Stimulated activated effector memory CD8-positive, alpha-beta T cell treated with anti-CD3 and anti-CD28 coated beads, Interleukin-12 subunit alpha, Interleukin-12 subunit beta, amount 100 ng/mL, for 72 hours (primary cell): ENCODE measurements at regions not wholly inside any gene's neighbourhood (a gene's known extent, or its start where the extent isn't known, plus 50 kb on each side); places are given as distances from the start of the nearest gene placed in this dataset.

Experiments used
- ATAC-seq: fragments of 150-1000 bp; cut with Tn5 transposase; 2 replicates; pipeline ENCODE4 v1.10.0; 2021
- DNase-seq, 2 donors: peaks; one replicate each; pipeline ENCODE4 v3.0.0; 2021 to 2022; ENCODE audit warnings: low spot score in 2 of 2
- H3K27ac Mint-ChIP-seq: one replicate; pipeline ENCODE4 v1.8.0; 2022; ENCODE audit warnings: mild to moderate bottlenecking, mixed read lengths
- H3K36me3 Mint-ChIP-seq: one replicate; pipeline ENCODE4 v1.8.0; 2022; ENCODE audit warnings: mild to moderate bottlenecking, mixed read lengths
- H3K4me1 Mint-ChIP-seq: one replicate; pipeline ENCODE4 v1.8.0; 2022; ENCODE audit warnings: mixed read lengths
- H3K4me3 Mint-ChIP-seq: one replicate; pipeline ENCODE4 v1.8.0; 2022; ENCODE audit warnings: mild to moderate bottlenecking, mixed read lengths
- H3K9me3 Mint-ChIP-seq: one replicate; pipeline ENCODE4 v1.8.0; 2022; ENCODE audit warnings: mixed read lengths

DNA sequence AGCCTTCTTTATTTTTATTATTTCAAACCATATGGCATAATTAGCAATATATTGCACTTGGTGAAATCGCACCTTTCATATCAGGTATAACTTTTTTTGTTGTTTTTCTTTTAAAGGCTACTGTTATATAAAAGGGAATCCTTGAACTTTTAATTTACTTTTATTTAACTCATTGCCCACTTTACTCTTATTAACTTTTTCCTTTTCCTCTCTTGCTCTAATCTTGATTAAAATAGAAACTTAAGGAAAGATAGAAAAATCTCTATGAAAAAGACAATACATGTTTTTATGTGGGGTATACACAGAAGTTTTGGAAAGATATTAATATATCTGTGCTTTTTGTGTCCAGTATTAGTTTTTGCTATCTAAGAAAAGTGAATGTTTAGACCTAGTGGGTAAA, 805.8 kb downstream of the USP25 start:
- no peaks in the 10 kb centered on the region for H3K36me3 Mint-ChIP-seq
- peaks cover 6% of the 10 kb centered on the region for H3K9me3 Mint-ChIP-seq
- no peak for ATAC-seq
- no peak overlapping the region for H3K27ac Mint-ChIP-seq
- DNase-seq = no peak
- no peak overlapping the region for H3K4me3 Mint-ChIP-seq
- no peaks in the 10 kb centered on the region for H3K4me1 Mint-ChIP-seq

DNA sequence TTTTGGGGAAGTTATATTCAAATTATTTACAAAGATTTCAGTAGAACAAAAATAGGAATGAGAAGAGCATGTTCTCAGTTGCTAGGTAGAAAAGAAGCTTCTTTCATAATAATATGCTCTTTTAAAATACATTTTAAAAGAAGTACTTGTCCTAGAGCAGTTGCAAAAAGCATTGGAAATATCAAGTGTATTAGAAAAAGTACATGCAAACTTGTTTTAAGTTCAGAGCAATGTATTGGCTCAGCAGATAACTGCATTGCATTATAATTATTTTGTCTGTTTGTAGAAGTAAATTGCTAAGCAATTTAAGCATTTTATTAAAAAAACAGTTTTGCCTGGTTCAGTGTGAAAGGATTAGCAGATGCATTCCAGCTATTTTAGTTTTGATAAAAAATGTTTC, 806.4 kb downstream of the USP25 start:
- Mint-ChIP-seq H3K4me1 (no peaks in the 10 kb centered on the region), H3K36me3 (no peaks in the 10 kb centered on the region), H3K4me3 (no peak overlapping the region), H3K9me3 (peaks cover 4% of the 10 kb centered on the region), H3K27ac (no peak overlapping the region)
- no peak for ATAC-seq
- DNase-seq = no peak

DNA sequence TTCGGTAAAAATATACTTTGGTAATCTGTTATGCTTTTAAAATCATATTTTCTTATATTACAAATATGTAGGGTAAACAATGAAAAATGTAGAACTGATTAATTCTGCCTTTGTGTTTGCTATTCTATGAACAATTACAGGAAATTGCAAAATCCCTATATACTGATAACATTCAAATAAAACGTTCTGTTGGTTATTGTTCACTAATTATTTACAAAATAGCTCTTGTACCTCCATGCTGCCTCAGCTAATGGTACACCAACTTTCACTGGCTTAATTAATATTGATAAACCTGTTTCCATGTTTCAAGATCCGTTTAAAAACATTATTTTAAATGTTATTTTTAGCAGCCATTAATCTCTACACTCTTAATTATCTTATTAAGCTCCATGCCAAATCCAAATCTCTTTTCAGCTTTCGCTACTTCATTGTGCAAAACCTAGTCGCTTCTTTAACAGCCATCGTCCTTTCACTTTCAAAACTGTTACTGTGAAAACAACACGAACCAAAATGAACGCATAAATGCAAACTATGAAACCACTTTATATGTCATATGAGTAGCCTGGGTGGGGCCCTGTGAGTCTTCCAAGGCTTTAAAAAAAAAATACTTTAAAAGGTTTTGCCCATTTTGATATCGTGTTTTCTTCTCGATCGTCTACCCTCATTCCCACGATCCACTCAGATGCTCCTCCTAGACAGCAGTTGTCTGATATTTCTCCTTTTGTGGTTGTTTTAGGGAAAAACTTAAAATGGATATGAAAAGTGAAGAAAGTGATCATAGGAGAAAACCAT, 807.1 kb downstream of the USP25 start:
- no peaks in the 10 kb centered on the region for H3K4me1 Mint-ChIP-seq
- H3K4me3 Mint-ChIP-seq = no peak overlapping the region
- no peaks in the 10 kb centered on the region for H3K36me3 Mint-ChIP-seq
- ATAC-seq = no peak
- H3K27ac Mint-ChIP-seq = no peak overlapping the region
- peaks cover 4% of the 10 kb centered on the region for H3K9me3 Mint-ChIP-seq
- DNase-seq = no peak

DNA sequence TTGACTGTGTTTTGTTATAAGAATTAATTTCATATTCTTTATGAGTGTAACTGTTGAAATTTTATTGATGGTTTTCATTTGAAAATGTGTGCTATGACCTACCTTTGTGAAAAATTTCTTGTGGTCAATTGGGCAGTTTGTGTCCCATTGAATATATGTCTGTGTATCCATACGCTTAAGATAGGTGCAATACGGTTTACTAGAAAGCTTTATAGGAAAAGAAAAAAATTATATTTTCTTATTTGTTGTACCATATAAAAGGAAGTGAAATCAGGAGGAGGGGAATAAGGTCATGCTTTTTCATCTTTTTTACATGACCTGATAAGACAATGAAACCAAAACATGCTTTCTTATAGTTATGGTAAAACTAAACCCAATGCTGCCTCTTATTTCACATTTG, 807.7 kb downstream of the USP25 start:
- H3K27ac Mint-ChIP-seq = no peak overlapping the region

DNA sequence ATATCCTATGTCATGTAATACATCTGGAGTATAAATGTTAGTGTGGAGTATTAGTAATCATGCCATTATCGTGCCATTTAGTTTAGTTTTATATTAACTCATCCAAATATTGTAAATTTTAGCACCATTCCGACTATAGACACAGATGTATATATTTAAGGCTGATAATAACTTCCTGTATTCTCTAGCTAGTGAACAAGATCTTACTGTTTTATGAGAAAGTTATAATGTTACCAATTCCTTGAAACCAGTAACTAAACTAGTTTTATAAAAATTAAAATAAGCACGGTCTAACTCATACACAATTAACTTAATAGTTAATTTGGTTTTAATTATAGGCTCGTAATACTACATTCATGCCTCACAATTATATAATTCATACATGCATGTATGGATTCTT, 808.6 kb downstream of the USP25 start:
- Mint-ChIP-seq H3K9me3 (peaks cover 11% of the 10 kb centered on the region), H3K4me3 (no peak overlapping the region), H3K4me1 (no peaks in the 10 kb centered on the region), H3K27ac (no peak overlapping the region), H3K36me3 (no peaks in the 10 kb centered on the region)
- ATAC-seq = no peak
- DNase-seq = no peak

More for the DNA sequence above, 807.7 kb downstream of the USP25 start:
- Mint-ChIP-seq H3K4me1 (no peaks in the 10 kb centered on the region), H3K9me3 (peaks cover 9% of the 10 kb centered on the region), H3K36me3 (no peaks in the 10 kb centered on the region), H3K4me3 (no peak overlapping the region)
- DNase-seq (no peak), ATAC-seq (no peak)

DNA sequence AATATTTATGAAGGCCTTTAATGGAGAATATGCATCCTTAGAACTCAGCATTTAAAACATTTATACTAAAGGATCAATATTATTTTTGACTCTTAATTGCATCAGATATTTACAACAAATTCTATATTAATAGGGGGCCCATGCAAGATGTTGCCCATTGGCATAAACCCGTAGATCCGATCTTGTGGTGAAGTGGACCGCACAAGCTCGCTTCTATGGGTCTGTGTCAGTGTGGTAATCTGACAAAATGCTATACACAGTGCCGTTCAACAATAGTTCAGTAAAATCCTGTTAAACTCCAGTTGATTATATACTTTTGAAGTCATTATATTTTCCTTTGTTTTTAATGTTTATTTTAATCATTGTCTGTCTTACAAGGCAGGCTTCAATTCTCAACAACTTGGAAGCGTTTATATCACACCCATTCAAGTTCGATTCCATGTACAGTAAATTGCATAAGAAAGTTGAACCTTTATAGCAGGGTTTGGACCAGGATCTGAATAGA, 809.2 kb downstream of the USP25 start:
- Mint-ChIP-seq H3K27ac (no peak overlapping the region), H3K9me3 (peaks cover 13% of the 10 kb centered on the region), H3K36me3 (no peaks in the 10 kb centered on the region), H3K4me3 (no peak overlapping the region), H3K4me1 (no peaks in the 10 kb centered on the region)
- DNase-seq (no peak), ATAC-seq (no peak)

DNA sequence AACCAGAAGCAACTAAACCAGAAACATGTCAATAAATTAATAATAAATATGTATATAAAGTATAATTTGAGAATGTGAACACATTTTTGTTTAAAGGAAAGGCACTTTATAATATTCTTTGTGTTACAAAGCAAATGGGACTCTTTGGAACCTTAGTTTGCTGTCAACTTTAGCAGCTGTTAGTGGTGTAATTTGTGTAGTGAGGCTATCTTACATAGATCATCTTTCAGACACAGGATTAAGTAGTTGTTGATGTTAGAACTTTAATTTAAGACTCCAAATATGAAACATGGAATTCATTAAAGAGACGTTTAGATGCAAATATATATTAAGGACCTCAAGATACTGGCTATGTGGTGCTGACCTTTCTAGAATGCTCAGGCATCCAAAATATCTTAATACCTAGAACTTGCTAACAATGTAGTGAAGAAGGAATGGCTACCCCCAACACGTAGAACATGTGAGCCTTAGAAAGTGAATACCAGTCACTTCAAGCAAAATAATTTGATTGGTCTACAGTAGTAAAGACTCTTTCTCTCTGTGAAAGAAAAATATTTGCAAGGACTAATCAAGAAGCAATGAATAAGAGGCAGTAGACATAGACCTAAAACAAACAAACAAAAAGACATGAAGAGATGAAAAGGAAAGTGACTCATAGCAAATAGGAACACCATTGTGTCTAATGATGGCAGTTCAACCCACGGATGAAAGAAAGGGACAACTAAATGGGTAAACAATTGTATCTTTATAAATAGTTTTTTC, 811.4 kb downstream of the USP25 start:
- no peak overlapping the region for H3K4me3 Mint-ChIP-seq
- no peaks in the 10 kb centered on the region for H3K4me1 Mint-ChIP-seq
- DNase-seq (no peak), ATAC-seq (no peak)
- no peaks in the 10 kb centered on the region for H3K36me3 Mint-ChIP-seq
- H3K27ac Mint-ChIP-seq = no peak overlapping the region
- peaks cover 16% of the 10 kb centered on the region for H3K9me3 Mint-ChIP-seq

DNA sequence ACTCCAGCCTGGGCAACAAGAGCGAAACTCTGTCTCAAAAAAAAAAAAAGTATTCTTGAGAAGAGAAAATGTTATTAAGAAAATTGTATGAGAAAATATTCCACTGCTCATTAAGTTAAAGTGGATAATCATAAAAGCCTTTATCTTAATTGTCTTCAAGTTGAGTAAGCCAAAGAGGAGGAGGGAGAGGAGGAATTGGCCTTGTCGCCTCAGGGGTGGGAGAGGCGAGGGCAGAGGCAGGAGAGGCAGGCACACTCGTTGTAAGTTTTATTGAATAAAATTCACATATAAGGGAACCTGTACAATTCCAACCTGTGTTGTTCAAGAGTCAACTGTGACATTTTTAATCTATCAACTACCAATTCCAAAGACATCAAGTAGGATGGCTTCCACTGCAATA, 820.3 kb downstream of the USP25 start:
- no peaks in the 10 kb centered on the region for H3K36me3 Mint-ChIP-seq
- ATAC-seq = no peak
- peaks cover 6% of the 10 kb centered on the region for H3K9me3 Mint-ChIP-seq
- no peak for DNase-seq
- H3K4me1 Mint-ChIP-seq = no peaks in the 10 kb centered on the region
- no peak overlapping the region for H3K4me3 Mint-ChIP-seq
- no peak overlapping the region for H3K27ac Mint-ChIP-seq

DNA sequence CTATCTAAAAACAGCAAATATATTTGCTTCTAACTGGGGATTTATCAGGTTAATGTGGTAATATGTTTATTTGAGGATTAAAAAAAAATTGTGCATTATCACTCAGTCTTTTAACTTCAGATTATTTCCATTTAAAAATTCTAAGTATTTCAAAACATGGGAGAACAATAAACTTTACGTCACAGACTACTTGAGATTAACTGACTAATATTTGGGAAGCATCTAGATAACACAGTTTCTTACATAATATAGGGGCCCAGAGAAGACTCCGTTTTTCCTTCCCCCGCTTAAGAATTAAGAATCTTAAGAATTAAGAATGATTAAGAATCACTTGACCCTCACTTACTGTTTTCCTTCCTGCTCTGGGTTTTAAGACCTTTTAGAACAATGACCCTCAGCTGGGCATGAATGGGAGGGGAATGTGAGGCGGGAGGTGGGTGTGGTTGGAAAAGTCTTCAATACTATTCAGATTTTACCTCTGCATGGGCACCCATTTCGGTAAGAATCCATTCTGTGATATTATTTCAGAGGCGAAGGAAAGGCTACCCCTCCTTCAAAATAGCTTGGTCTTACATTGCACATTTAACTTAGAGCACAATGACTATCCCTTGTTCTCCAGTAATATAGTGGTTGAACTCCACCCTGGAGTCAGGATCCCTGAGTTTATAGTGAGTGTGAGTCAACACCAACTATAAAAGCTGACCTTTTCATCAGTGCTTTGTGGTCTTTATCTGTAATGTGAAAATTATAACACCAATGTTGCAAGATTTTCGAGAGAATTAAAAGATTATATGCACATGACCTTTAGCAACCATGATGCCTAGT, 821.3 kb downstream of the USP25 start:
- no peaks in the 10 kb centered on the region for H3K36me3 Mint-ChIP-seq
- H3K27ac Mint-ChIP-seq = no peak overlapping the region
- H3K4me3 Mint-ChIP-seq = no peak overlapping the region
- DNase-seq = no peak
- H3K4me1 Mint-ChIP-seq = no peaks in the 10 kb centered on the region
- peaks cover 6% of the 10 kb centered on the region for H3K9me3 Mint-ChIP-seq
- ATAC-seq = no peak

DNA sequence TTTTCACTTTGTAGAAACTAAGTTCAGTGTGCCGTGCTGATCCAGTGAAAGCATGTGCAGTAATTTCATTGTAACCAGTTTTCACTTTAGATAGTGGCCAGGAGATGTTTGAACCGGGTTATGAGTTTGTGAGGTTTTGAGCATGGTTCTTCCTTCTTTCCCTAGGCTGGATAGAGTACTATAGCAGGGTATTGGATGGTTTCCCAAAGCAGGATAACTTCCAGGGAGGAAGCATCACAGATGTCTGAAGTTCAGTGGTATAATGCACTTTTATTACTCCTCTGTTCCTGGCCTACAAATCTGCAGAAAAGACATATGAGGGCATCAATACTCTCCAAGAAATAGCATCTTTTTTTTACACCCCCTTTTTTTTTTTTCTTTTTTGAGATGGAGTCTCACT, 823.1 kb downstream of the USP25 start:
- no peak for DNase-seq
- H3K27ac Mint-ChIP-seq = no peak overlapping the region
- H3K4me3 Mint-ChIP-seq = no peak overlapping the region
- ATAC-seq = no peak
- no peaks in the 10 kb centered on the region for H3K36me3 Mint-ChIP-seq
- H3K4me1 Mint-ChIP-seq = no peaks in the 10 kb centered on the region
- peaks cover 6% of the 10 kb centered on the region for H3K9me3 Mint-ChIP-seq

DNA sequence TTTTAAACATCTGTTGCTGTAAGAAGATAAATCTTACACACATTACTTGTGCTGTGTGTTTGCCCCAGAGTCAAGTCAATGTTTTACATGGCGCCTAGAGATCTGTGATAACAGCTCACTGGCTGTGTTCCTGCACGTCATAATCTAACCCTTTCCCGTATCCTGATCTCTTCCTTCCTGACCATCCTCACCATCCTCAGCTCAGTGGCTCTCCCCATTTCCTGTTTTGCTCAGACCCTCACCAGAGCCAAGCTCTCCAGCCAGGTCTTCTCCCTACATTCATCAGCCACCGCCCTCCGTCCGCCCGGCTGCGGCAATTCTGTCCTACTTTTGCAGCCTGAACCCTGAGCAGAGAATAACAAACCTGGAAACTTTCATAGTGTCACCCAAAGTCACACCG, 824.7 kb downstream of the USP25 start:
- Mint-ChIP-seq H3K4me1 (no peaks in the 10 kb centered on the region), H3K36me3 (no peaks in the 10 kb centered on the region), H3K4me3 (no peak overlapping the region), H3K27ac (no peak overlapping the region), H3K9me3 (peaks cover 6% of the 10 kb centered on the region)
- no peak for ATAC-seq
- no peak for DNase-seq

DNA sequence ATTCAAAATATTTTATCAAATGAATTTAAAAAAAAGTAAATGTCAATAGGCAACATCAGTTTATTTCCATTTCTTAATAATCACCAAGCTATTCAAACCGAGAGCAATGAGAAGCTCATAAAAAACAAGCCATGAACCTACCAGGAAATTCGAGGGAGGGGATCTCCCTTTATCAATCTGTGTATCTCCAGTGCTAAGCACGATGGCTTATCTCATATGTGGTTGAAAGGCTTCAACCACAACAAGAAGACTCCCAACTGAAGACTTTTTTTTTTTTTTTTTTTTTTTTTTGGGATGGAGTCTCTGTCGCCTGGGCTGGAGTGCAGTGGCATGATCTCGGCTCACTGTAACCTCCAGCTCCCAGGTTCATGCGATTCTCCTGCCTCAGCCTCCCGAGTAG, 833.3 kb downstream of the USP25 start:
- H3K4me1 Mint-ChIP-seq = no peaks in the 10 kb centered on the region
- no peak overlapping the region for H3K27ac Mint-ChIP-seq
- no peaks in the 10 kb centered on the region for H3K9me3 Mint-ChIP-seq

DNA sequence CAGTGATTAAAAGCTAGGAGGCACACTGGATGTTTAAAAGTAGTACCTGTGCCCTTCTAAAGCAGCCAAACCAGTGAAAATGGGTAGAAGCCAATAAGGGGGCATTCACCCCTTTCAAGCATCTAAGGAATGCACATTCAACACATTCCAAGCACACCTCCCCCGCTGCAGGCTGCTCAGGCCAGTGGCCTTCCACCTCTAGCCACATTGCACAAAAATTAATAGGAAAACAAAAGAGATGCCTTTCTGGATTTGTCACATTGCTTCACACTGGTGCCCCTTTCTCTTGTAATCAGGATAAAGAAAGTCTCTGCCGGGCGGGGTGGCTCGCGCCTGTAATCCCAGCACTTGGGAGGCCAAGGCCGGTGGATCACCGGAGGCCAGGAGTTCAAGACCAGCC, 834.0 kb downstream of the USP25 start:
- ATAC-seq (no peak), DNase-seq (no peak)
- Mint-ChIP-seq H3K9me3 (no peaks in the 10 kb centered on the region), H3K36me3 (no peaks in the 10 kb centered on the region), H3K27ac (no peak overlapping the region), H3K4me1 (no peaks in the 10 kb centered on the region), H3K4me3 (no peak overlapping the region)

More for the DNA sequence above, 833.3 kb downstream of the USP25 start:
- no peaks in the 10 kb centered on the region for H3K36me3 Mint-ChIP-seq
- ATAC-seq = no peak
- H3K4me3 Mint-ChIP-seq = no peak overlapping the region
- DNase-seq = no peak

DNA sequence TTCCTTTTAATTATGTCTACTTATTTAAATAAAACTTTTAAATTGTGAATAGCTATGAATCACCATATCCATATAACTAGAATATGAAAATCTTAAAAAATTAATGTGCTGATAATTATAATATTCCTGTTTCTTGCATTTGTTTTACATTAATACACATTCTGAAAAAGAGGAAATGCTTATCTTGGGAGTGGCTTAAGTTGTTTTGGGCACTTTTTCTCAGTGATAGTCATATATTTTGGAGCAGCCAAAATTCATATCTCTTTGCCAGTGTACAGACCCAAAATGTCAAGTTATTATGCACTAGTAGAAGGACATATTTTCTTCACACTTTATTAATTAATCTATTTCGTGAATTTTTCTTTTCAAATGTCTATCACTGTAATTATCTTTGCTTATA, 838.5 kb downstream of the USP25 start:
- Mint-ChIP-seq H3K4me1 (no peaks in the 10 kb centered on the region), H3K36me3 (no peaks in the 10 kb centered on the region), H3K9me3 (no peaks in the 10 kb centered on the region), H3K27ac (no peak overlapping the region), H3K4me3 (no peak overlapping the region)
- no peak for DNase-seq
- ATAC-seq = no peak

DNA sequence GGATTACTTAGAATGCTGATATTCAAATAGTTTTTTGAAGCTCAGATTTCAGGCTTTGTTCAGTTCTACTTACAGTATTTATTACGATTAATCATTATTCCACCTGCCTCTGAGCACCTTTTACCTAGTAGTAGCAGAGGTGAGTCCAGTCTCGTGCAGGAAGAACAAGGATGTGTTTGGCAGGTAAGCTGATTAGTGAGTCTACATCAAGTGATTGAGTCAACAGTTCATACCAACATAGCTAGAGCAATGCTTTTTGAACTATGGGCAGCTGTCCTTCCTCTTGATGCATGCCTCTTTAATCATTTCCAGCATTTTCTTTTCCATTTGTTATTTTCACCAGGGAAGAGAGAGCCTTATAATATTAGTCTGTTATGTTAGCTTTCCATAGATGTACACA, 838.9 kb downstream of the USP25 start:
- H3K36me3 Mint-ChIP-seq = no peaks in the 10 kb centered on the region
- DNase-seq = no peak
- H3K4me3 Mint-ChIP-seq = no peak overlapping the region
- no peak for ATAC-seq
- no peak overlapping the region for H3K27ac Mint-ChIP-seq
- no peaks in the 10 kb centered on the region for H3K4me1 Mint-ChIP-seq
- H3K9me3 Mint-ChIP-seq = peaks cover 1% of the 10 kb centered on the region
